ENCODE measurements at regions not wholly inside any gene's neighbourhood (a gene's known extent, or its start where the extent isn't known, plus 50 kb on each side); places are given as distances from the start of the nearest gene placed in this dataset.
A peak's percentile ranks its signal among the peaks of the same experiment; 100 is the strongest.

- Histone ChIP-seq H3K4me2 (ENCODE audit: low read depth, low read length, poor library complexity, severe bottlenecking) (no peak overlapping the region), H4K20me1 (ENCODE audit: insufficient read depth, low read depth, low read length) (no peaks in the 10 kb centered on the region), H3K36me3 (ENCODE audit: insufficient read depth, low read length) (no peaks in the 10 kb centered on the region), H3K9me3 (ENCODE audit: low read length) (no peaks in the 10 kb centered on the region), H3K27ac (ENCODE audit: low read length) (no peak overlapping the region), H3K79me2 (ENCODE audit: low read length) (no peaks in the 10 kb centered on the region), H3K9me2 (replicated peaks; ENCODE audit: insufficient read depth, low read length) (no peaks in the 10 kb centered on the region), H3K27me3 (ENCODE audit: low read length) (no peaks in the 10 kb centered on the region), H3K4me1 (ENCODE audit: low read length) (peaks cover 8% of the 10 kb centered on the region), H3K4me3 (ENCODE audit: low read length) (no peak overlapping the region), H3K9ac (ENCODE audit: low read length) (no peak overlapping the region), H2AFZ (ENCODE audit: low read length) (no peak overlapping the region)
- peak; percentile 74 for DNase-seq
Observed at GRCh38 chr10:33073641-33074415, 115.8 kb upstream of the ITGB1 start.

GRCh38 chr10:33071857-33072256 lies 113.8 kb upstream of the ITGB1 start:
- no peak for DNase-seq
- Histone ChIP-seq H3K36me3 (ENCODE audit: insufficient read depth, low read length) (no peaks in the 10 kb centered on the region), H3K9me2 (replicated peaks; ENCODE audit: insufficient read depth, low read length) (no peaks in the 10 kb centered on the region), H3K79me2 (ENCODE audit: low read length) (no peaks in the 10 kb centered on the region), H4K20me1 (ENCODE audit: insufficient read depth, low read depth, low read length) (no peaks in the 10 kb centered on the region), H2AFZ (ENCODE audit: low read length) (no peak overlapping the region), H3K9ac (ENCODE audit: low read length) (no peak overlapping the region), H3K4me2 (ENCODE audit: low read depth, low read length, poor library complexity, severe bottlenecking) (no peak overlapping the region), H3K4me1 (ENCODE audit: low read length) (peaks cover 8% of the 10 kb centered on the region), H3K27me3 (ENCODE audit: low read length) (no peaks in the 10 kb centered on the region), H3K9me3 (ENCODE audit: low read length) (no peaks in the 10 kb centered on the region), H3K27ac (ENCODE audit: low read length) (no peak overlapping the region), H3K4me3 (ENCODE audit: low read length) (no peak overlapping the region)

DNA sequence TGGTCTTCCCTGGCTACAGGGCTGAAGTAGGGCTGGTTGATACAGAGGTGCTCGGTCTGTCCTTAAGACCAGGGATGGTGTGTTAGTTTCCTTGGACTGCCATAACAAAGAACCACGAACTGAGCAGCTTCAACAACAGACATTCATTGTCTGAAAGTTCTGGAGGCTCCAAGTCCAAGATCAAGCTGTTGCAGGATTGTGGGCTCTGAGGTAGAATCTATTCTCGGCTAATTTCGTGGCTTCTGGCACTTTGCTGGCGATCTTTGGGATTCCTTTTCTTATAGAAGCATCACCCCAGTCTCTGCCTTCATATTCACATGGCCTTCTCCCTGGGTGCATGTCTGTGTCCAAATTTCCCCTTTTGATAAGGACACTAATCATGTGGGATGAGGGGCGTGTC lies 112.1 kb upstream of the ITGB1 start:
- Histone ChIP-seq H3K36me3 (ENCODE audit: insufficient read depth, low read length) (no peaks in the 10 kb centered on the region), H3K27ac (ENCODE audit: low read length) (no peak overlapping the region)

DNA sequence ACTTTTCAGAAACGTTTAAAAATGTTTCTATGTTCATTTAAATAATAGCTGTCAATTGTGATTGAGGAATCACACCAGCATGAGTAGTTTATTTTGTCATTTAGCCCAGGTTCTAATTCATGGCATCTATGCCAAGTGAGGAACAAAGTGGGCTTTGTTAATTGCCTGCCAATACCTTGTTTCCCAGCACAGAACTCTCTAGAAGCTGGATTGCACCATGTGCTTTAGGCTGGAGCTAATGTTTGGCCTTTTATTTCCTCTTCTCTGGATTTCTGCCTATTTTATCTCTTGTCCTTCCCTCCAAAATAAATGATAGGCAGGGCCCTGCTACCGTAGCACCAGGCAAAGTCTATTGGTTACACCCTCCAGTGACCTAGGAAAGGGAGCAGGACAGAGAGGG lies 109.9 kb upstream of the ITGB1 start:
- Histone ChIP-seq H3K4me1 (ENCODE audit: low read length) (peaks cover 8% of the 10 kb centered on the region), H3K27ac (ENCODE audit: low read length) (no peak overlapping the region)

More for the DNA sequence above, 112.1 kb upstream of the ITGB1 start:
- Histone ChIP-seq H3K9me3 (ENCODE audit: low read length) (no peaks in the 10 kb centered on the region), H3K9ac (ENCODE audit: low read length) (no peak overlapping the region), H2AFZ (ENCODE audit: low read length) (no peak overlapping the region), H3K9me2 (replicated peaks; ENCODE audit: insufficient read depth, low read length) (no peaks in the 10 kb centered on the region), H3K4me2 (ENCODE audit: low read depth, low read length, poor library complexity, severe bottlenecking) (no peak overlapping the region), H3K79me2 (ENCODE audit: low read length) (no peaks in the 10 kb centered on the region), H3K4me1 (ENCODE audit: low read length) (peaks cover 8% of the 10 kb centered on the region), H3K4me3 (ENCODE audit: low read length) (no peak overlapping the region), H3K27me3 (ENCODE audit: low read length) (no peaks in the 10 kb centered on the region), H4K20me1 (ENCODE audit: insufficient read depth, low read depth, low read length) (no peaks in the 10 kb centered on the region)
- DNase-seq = no peak

DNA sequence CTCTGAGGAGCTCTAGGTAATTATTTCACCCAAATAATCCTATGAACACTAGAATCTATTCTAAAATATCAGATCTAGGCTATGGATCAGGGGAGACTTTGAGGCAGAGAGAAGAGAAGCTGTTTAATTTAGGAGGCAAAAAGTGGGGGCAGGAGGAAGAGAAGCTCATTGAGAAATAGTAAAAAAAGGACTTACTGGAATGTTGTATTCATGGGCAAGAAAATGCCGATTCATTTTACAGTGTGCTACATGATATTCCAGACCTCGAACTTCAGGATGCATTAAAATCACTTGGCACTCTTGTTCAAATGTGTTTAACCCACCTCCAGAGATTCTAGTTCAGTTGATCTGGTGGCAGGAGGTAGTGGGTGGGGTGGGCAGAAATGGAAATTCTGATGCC lies 109.5 kb upstream of the ITGB1 start:
- no peak overlapping the region for H3K27ac ChIP-seq (ENCODE audit: low read length)
- H4K20me1 ChIP-seq (ENCODE audit: insufficient read depth, low read depth, low read length) = no peaks in the 10 kb centered on the region
- no peaks in the 10 kb centered on the region for H3K27me3 ChIP-seq (ENCODE audit: low read length)
- H3K36me3 ChIP-seq (ENCODE audit: insufficient read depth, low read length) = no peaks in the 10 kb centered on the region
- H3K4me1 ChIP-seq (ENCODE audit: low read length) = peaks cover 7% of the 10 kb centered on the region
- H2AFZ ChIP-seq (ENCODE audit: low read length) = no peak overlapping the region
- H3K9ac ChIP-seq (ENCODE audit: low read length) = no peak overlapping the region
- no peak overlapping the region for H3K4me2 ChIP-seq (ENCODE audit: low read depth, low read length, poor library complexity, severe bottlenecking)
- no peaks in the 10 kb centered on the region for H3K79me2 ChIP-seq (ENCODE audit: low read length)
- no peaks in the 10 kb centered on the region for H3K9me2 ChIP-seq (replicated peaks; ENCODE audit: insufficient read depth, low read length)
- DNase-seq = no peak
- no peak overlapping the region for H3K4me3 ChIP-seq (ENCODE audit: low read length)
- no peaks in the 10 kb centered on the region for H3K9me3 ChIP-seq (ENCODE audit: low read length)

More for the DNA sequence above, 109.9 kb upstream of the ITGB1 start:
- no peak for DNase-seq
- no peak overlapping the region for H3K9ac ChIP-seq (ENCODE audit: low read length)
- no peaks in the 10 kb centered on the region for H3K27me3 ChIP-seq (ENCODE audit: low read length)
- no peaks in the 10 kb centered on the region for H4K20me1 ChIP-seq (ENCODE audit: insufficient read depth, low read depth, low read length)
- no peak overlapping the region for H2AFZ ChIP-seq (ENCODE audit: low read length)
- no peaks in the 10 kb centered on the region for H3K36me3 ChIP-seq (ENCODE audit: insufficient read depth, low read length)
- H3K4me2 ChIP-seq (ENCODE audit: low read depth, low read length, poor library complexity, severe bottlenecking) = no peak overlapping the region
- H3K9me2 ChIP-seq (replicated peaks; ENCODE audit: insufficient read depth, low read length) = no peaks in the 10 kb centered on the region
- H3K4me3 ChIP-seq (ENCODE audit: low read length) = no peak overlapping the region
- H3K79me2 ChIP-seq (ENCODE audit: low read length) = no peaks in the 10 kb centered on the region
- H3K9me3 ChIP-seq (ENCODE audit: low read length) = no peaks in the 10 kb centered on the region

DNA sequence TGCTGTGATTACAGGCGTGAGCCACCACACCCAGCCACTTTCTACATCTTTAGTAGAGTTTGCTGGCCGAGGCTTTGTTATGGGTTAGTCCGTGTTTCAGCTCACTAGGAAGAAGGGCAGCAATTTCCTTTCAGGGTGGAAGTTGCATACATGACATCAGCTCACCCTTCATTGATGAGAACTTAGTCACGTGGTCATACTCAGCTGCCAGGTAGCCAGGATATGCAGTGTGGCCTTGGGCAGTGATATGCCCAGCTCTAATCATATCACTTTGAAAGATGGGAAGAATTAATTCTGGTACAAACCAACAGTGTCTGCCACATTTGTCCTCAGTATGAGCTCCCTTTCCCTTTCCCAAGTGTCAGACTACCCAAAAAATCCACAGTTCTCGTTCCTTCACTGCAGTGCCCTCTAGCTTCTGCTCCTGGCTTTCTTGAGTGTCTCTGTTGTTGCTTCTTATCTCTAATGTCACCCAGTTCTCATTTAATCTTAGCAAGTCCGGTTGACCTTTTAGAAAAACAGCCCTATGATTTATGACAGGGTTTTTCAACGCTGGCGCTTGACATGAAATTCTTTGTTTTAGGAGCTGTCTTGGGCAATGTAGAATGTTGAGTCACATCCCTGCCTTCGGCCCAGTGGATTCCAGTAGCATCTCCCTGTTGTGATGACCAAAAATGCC lies 108.7 kb upstream of the ITGB1 start:
- H3K27ac ChIP-seq (ENCODE audit: low read length) = no peak overlapping the region
- H2AFZ ChIP-seq (ENCODE audit: low read length) = no peak overlapping the region
- H4K20me1 ChIP-seq (ENCODE audit: insufficient read depth, low read depth, low read length) = no peaks in the 10 kb centered on the region
- no peak for DNase-seq
- no peaks in the 10 kb centered on the region for H3K9me3 ChIP-seq (ENCODE audit: low read length)
- H3K4me3 ChIP-seq (ENCODE audit: low read length) = no peak overlapping the region
- H3K4me1 ChIP-seq (ENCODE audit: low read length) = no peaks in the 10 kb centered on the region
- no peaks in the 10 kb centered on the region for H3K79me2 ChIP-seq (ENCODE audit: low read length)
- H3K36me3 ChIP-seq (ENCODE audit: insufficient read depth, low read length) = no peaks in the 10 kb centered on the region
- H3K27me3 ChIP-seq (ENCODE audit: low read length) = no peaks in the 10 kb centered on the region
- no peak overlapping the region for H3K9ac ChIP-seq (ENCODE audit: low read length)
- H3K4me2 ChIP-seq (ENCODE audit: low read depth, low read length, poor library complexity, severe bottlenecking) = no peak overlapping the region
- no peaks in the 10 kb centered on the region for H3K9me2 ChIP-seq (replicated peaks; ENCODE audit: insufficient read depth, low read length)

DNA sequence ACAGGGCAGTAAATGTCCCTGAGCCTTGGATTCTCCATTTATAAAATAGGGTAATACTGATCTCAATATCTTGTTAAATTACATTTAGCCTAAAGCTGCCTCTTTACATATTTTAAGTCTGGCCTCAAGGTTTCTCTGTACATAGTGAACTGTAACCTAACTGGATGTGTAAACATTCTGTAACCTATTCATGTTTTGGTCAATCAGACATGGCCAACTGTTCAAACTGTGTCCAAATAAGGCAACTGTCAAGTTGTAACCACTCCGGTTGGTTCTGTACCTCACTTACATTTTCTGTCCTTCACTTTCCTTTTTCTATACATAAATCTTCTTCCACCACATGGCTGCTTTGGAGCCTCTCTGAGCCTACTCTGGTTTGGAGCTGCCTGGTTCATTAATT lies 107.1 kb upstream of the ITGB1 start:
- no peak for DNase-seq

DNA sequence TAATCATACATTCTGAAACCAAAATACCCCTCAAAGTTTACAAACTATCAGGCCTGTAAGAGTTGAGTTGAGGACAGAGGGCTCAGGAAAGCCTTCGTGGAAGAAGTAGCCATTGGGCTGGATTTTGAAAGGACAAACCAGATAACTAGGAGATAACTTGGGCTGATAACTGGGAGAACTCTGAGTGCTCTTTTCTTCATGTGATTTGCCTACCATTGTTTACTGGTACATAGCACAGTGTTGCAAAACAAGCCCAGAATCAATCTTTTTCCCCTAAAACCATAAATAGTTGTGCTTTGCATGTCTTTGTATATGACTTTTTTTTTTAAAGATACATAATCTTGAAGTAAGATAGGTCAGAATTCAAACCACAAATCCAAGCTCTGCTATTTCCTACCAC lies 106.7 kb upstream of the ITGB1 start:
- H3K9me3 ChIP-seq (ENCODE audit: low read length) = no peaks in the 10 kb centered on the region
- H3K79me2 ChIP-seq (ENCODE audit: low read length) = no peaks in the 10 kb centered on the region
- no peaks in the 10 kb centered on the region for H3K27me3 ChIP-seq (ENCODE audit: low read length)
- no peaks in the 10 kb centered on the region for H3K36me3 ChIP-seq (ENCODE audit: insufficient read depth, low read length)
- no peak overlapping the region for H3K27ac ChIP-seq (ENCODE audit: low read length)
- no peak overlapping the region for H3K4me2 ChIP-seq (ENCODE audit: low read depth, low read length, poor library complexity, severe bottlenecking)
- H4K20me1 ChIP-seq (ENCODE audit: insufficient read depth, low read depth, low read length) = no peaks in the 10 kb centered on the region
- DNase-seq = no peak
- H3K4me3 ChIP-seq (ENCODE audit: low read length) = no peak overlapping the region
- H3K9me2 ChIP-seq (replicated peaks; ENCODE audit: insufficient read depth, low read length) = no peaks in the 10 kb centered on the region
- no peak overlapping the region for H2AFZ ChIP-seq (ENCODE audit: low read length)
- H3K4me1 ChIP-seq (ENCODE audit: low read length) = no peaks in the 10 kb centered on the region
- no peak overlapping the region for H3K9ac ChIP-seq (ENCODE audit: low read length)

More for the DNA sequence above, 107.1 kb upstream of the ITGB1 start:
- Histone ChIP-seq H3K9ac (ENCODE audit: low read length) (no peak overlapping the region), H4K20me1 (ENCODE audit: insufficient read depth, low read depth, low read length) (no peaks in the 10 kb centered on the region), H3K27me3 (ENCODE audit: low read length) (no peaks in the 10 kb centered on the region), H3K9me3 (ENCODE audit: low read length) (no peaks in the 10 kb centered on the region), H3K9me2 (replicated peaks; ENCODE audit: insufficient read depth, low read length) (no peaks in the 10 kb centered on the region), H3K4me3 (ENCODE audit: low read length) (no peak overlapping the region), H3K36me3 (ENCODE audit: insufficient read depth, low read length) (no peaks in the 10 kb centered on the region), H3K4me1 (ENCODE audit: low read length) (no peaks in the 10 kb centered on the region), H3K27ac (ENCODE audit: low read length) (no peak overlapping the region), H3K4me2 (ENCODE audit: low read depth, low read length, poor library complexity, severe bottlenecking) (no peak overlapping the region), H2AFZ (ENCODE audit: low read length) (no peak overlapping the region), H3K79me2 (ENCODE audit: low read length) (no peaks in the 10 kb centered on the region)

All from Karpas-422 (cell line).